Activated CD4-positive, alpha-beta T cell treated with anti-CD3 and anti-CD28 coated beads, Interleukin-2, amount 10 ng/mL, durations not matched to agents 24 days and 14 days (primary cell): ENCODE measurements at regions not wholly inside any gene's neighbourhood (a gene's known extent, or its start where the extent isn't known, plus 50 kb on each side); places are given as distances from the start of the nearest gene placed in this dataset.

Experiments used
- DNase-seq: peaks from one replicate; pipeline ENCODE4 v3.0.0; 2022
- H3K27ac Mint-ChIP-seq: one replicate; pipeline ENCODE4 v1.8.0; 2022; ENCODE audit warnings: mild to moderate bottlenecking, mixed read lengths
- H3K27me3 Mint-ChIP-seq: one replicate; pipeline ENCODE4 v1.8.0; 2022; ENCODE audit warnings: mixed read lengths
- H3K36me3 Mint-ChIP-seq: one replicate; pipeline ENCODE4 v1.8.0; 2022; ENCODE audit warnings: low read depth, mild to moderate bottlenecking, mixed read lengths
- H3K4me1 Mint-ChIP-seq: one replicate; pipeline ENCODE4 v1.8.0; 2021; ENCODE audit warnings: mixed read lengths
- H3K4me3 Mint-ChIP-seq: one replicate; pipeline ENCODE4 v1.8.0; 2022; ENCODE audit warnings: mild to moderate bottlenecking, moderate library complexity, mixed read lengths
- H3K9me3 Mint-ChIP-seq: one replicate; pipeline ENCODE4 v1.8.0; 2021; ENCODE audit warnings: mixed read lengths
- intact Hi-C: fragments of 100-400 bp; cut with micrococcal nuclease; formaldehyde crosslinking; loops from one replicate; pipeline ENCODE4 v1.15.1; 2023

DNA sequence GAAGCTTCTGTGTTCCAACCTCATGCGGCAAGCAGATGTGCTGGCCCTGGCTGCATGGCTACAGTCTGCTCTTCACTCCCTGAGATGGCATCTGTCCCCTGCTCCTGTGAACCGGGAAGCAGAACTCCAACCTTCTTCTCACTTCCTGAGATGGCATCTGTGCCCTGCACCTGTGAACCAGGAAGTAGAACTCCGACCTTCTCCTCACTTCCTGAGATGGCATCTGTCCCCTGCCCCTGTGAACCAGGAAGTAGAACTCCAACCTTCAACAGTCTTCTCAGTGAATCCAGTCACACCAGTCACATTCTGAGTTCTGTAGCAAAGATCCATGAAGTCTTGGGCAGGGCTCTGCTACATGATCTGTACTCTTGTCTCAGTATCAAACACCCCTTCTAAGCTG lies 887.2 kb upstream of the KLHL29 start:
- Mint-ChIP-seq H3K9me3 (peaks cover 10% of the 10 kb centered on the region), H3K27ac (no peak overlapping the region), H3K27me3 (no peaks in the 10 kb centered on the region), H3K36me3 (no peaks in the 10 kb centered on the region), H3K4me1 (no peaks in the 10 kb centered on the region), H3K4me3 (no peak overlapping the region)
- intact Hi-C loops, result no loop called here
- no peak for DNase-seq

DNA sequence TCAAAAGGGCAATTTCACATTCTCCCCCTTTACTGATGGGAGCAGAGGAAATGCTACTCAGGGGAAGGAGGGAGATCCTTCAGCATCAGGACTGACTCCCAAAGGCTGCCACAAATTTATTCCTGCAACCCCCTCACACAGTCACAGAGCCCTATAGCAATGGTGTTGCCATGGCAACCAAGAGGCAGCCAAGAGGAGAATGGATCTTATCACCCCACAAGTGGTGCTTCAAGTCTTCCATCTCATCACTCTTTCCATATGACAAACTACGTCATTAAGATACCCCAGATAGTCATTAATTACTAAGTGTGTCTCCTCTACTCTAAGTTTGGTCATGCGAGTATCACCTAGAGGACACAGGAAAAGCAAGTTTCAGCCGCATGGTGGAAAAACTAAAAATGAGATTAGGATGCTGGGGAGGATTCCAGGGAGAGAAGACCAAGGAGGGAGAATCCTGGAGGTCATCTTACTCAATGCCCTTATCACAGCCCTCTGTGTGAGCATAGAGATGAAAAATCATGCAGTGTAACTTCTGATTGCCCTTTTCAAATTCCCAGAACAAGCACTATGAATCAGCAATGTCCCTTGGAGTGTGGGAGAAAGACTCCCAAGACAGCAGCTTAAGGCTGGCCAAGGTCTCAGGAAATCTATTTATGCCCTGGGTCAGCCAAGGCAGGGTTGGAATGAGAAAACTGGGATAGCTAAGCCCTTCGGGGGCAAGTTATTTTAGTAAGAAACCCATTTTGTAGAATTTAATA lies 885.7 kb upstream of the KLHL29 start:
- no peaks in the 10 kb centered on the region for H3K36me3 Mint-ChIP-seq
- H3K27ac Mint-ChIP-seq, result no peak overlapping the region
- no peaks in the 10 kb centered on the region for H3K27me3 Mint-ChIP-seq
- peaks cover 10% of the 10 kb centered on the region for H3K9me3 Mint-ChIP-seq
- no peak overlapping the region for H3K4me3 Mint-ChIP-seq
- no peak for DNase-seq
- intact Hi-C loops, result no loop called here
- H3K4me1 Mint-ChIP-seq, result no peaks in the 10 kb centered on the region

DNA sequence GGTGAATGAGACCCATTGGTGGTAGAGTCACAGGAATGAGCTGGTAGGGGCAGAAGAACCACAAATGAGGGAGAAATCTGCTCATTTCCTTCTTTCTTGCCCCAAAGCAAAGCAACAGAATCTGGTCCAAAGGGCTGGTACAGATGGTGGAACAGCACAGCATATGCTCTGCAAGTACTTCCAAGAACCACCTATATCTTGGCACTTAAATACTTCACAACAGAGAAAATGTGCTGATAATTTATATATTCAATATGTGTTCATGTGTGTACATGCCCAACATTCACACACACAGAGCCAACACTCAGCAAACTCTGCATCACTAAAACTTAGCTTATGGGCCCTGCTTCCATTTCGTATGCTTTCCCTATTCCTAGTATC lies 884.4 kb upstream of the KLHL29 start:
- Mint-ChIP-seq H3K4me3 (no peak overlapping the region), H3K27me3 (no peaks in the 10 kb centered on the region), H3K9me3 (peaks cover 10% of the 10 kb centered on the region), H3K27ac (no peak overlapping the region), H3K4me1 (no peaks in the 10 kb centered on the region), H3K36me3 (no peaks in the 10 kb centered on the region)
- DNase-seq, result no peak
- intact Hi-C loops, result no loop called here

- no peaks in the 10 kb centered on the region for H3K4me1 Mint-ChIP-seq
- no peaks in the 10 kb centered on the region for H3K36me3 Mint-ChIP-seq
- H3K27ac Mint-ChIP-seq, result no peak overlapping the region
- DNase-seq, result no peak
- no peak overlapping the region for H3K4me3 Mint-ChIP-seq
- H3K9me3 Mint-ChIP-seq, result peaks cover 10% of the 10 kb centered on the region
- no peaks in the 10 kb centered on the region for H3K27me3 Mint-ChIP-seq
- intact Hi-C loops, result no loop called here
These were observed 883.1 kb upstream of the KLHL29 start for GRCh38 chr2:22501851-22502250.

DNA sequence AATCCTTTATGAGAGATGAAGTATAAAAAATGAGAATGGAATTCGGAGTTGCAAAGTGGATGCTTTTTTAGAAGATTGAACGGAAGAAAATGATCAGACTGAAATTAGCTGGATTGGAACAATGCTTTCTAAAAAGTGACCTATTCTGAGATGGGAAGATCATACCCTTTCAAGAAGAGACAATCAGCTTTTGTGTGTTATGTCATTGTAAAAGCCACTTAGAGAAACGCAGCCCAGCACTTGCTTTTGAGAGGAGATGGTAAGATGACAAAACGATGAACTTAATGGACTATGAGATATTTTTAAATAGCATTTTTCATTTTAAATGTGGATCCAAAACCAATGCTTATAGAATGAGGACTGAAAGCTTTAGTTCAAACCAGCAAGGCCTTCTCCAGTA lies 871.4 kb upstream of the KLHL29 start:
- Mint-ChIP-seq H3K27ac (no peak overlapping the region), H3K9me3 (no peaks in the 10 kb centered on the region), H3K4me1 (no peaks in the 10 kb centered on the region), H3K36me3 (no peaks in the 10 kb centered on the region), H3K4me3 (no peak overlapping the region), H3K27me3 (no peaks in the 10 kb centered on the region)
- intact Hi-C loops, result no loop called here
- no peak for DNase-seq

DNA sequence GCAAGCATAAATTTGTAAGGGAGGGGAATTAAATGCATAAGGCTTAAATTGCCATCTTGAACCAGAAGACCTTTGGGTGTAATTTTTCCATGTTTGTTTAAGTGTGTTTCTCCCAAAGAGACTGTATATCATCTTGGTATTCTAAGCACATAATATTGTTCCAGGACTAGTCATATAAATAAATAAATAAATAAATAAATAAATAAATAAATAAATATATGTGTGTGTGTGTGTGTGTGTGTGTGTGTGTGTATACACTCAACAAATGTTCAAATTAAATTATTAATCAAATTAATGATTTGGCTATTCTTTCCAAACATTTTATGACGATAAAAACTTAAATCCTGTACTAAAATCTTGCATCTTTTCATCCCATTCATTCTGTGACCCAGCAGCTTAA lies 867.8 kb upstream of the KLHL29 start:
- H3K4me1 Mint-ChIP-seq, result no peaks in the 10 kb centered on the region
- intact Hi-C loops, result no loop called here
- H3K27ac Mint-ChIP-seq, result no peak overlapping the region
- no peak overlapping the region for H3K4me3 Mint-ChIP-seq
- H3K27me3 Mint-ChIP-seq, result no peaks in the 10 kb centered on the region
- no peaks in the 10 kb centered on the region for H3K36me3 Mint-ChIP-seq
- no peaks in the 10 kb centered on the region for H3K9me3 Mint-ChIP-seq
- no peak for DNase-seq

DNA sequence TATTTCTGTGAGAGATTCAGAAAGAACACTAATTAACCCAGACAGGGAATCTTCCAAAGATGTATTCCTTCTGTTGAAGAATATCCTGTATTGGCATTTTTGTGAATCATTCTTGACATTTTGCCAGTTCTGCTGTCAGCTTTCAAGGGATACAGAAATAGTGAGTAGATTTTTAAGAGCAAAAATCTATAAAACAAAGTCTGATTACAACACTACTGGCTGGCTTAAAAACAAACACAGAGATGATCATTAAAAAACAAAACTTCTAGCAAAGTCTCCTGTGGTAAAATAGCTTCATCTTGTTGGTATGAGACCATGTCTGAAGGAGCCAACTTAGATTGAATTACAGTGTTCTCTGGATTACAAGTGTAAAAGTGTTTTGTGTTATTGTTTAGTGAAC lies 866.3 kb upstream of the KLHL29 start:
- Mint-ChIP-seq H3K36me3 (no peaks in the 10 kb centered on the region), H3K4me3 (no peak overlapping the region), H3K27ac (no peak overlapping the region), H3K4me1 (no peaks in the 10 kb centered on the region), H3K9me3 (no peaks in the 10 kb centered on the region), H3K27me3 (no peaks in the 10 kb centered on the region)
- intact Hi-C loops, result no loop called here
- no peak for DNase-seq

GRCh38 chr2:22520369-22521288 lies 864.4 kb upstream of the KLHL29 start:
- H3K36me3 Mint-ChIP-seq, result no peaks in the 10 kb centered on the region
- DNase-seq, result no peak
- peaks cover 3% of the 10 kb centered on the region for H3K9me3 Mint-ChIP-seq
- H3K4me1 Mint-ChIP-seq, result no peaks in the 10 kb centered on the region
- H3K4me3 Mint-ChIP-seq, result no peak overlapping the region
- intact Hi-C loops, result no loop called here
- H3K27me3 Mint-ChIP-seq, result no peaks in the 10 kb centered on the region
- no peak overlapping the region for H3K27ac Mint-ChIP-seq

GRCh38 chr2:22521620-22522019 lies 863.4 kb upstream of the KLHL29 start:
- H3K4me3 Mint-ChIP-seq, result no peak overlapping the region
- peaks cover 3% of the 10 kb centered on the region for H3K9me3 Mint-ChIP-seq
- H3K27ac Mint-ChIP-seq, result no peak overlapping the region
- intact Hi-C loops, result no loop called here
- no peaks in the 10 kb centered on the region for H3K36me3 Mint-ChIP-seq
- H3K4me1 Mint-ChIP-seq, result no peaks in the 10 kb centered on the region
- no peak for DNase-seq
- no peaks in the 10 kb centered on the region for H3K27me3 Mint-ChIP-seq

DNA sequence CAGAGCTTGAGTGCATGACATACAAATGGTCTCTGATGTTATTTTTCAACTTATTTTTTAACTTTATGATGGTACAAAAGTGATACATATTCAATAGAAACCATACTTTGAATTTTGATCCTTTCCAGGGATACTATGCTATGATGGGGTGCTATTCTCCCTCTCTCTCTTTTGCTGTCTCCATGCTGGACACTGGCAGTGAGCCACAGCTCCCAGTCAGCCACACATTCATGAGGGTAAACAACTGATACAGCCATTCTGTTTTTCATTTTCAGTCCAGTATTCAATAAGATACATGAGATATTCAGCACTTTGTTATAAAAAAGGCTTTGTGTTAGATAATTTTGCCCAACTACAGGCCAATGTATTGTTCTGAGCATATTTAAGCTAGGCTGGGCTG lies 859.3 kb upstream of the KLHL29 start:
- Mint-ChIP-seq H3K36me3 (no peaks in the 10 kb centered on the region), H3K4me1 (no peaks in the 10 kb centered on the region), H3K27me3 (no peaks in the 10 kb centered on the region), H3K4me3 (no peak overlapping the region), H3K27ac (no peak overlapping the region), H3K9me3 (peaks cover 3% of the 10 kb centered on the region)
- DNase-seq, result no peak
- intact Hi-C loops, result no loop called here

DNA sequence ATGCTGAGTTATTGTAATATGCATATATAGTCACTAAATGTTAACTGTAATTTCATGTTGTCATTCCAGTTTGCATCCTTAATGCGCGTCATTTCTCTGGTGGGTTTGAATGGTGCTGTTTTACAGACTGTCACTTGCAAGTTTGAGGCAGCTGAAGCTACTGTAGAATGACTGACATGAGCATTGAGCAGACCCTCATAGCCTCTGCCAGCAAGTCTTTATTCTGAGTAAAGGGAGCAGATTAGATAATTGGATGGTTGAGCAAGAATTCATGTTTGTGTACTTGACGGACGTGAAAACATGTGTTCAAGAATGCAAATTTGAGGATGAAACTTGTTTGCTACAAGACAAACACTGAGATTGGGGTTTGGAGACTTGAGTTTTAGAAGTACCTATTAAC lies 854.8 kb upstream of the KLHL29 start:
- no peak overlapping the region for H3K4me3 Mint-ChIP-seq
- no peak overlapping the region for H3K27ac Mint-ChIP-seq
- intact Hi-C loops, result no loop called here
- H3K4me1 Mint-ChIP-seq, result no peaks in the 10 kb centered on the region
- H3K27me3 Mint-ChIP-seq, result no peaks in the 10 kb centered on the region
- DNase-seq, result no peak
- H3K36me3 Mint-ChIP-seq, result no peaks in the 10 kb centered on the region
- H3K9me3 Mint-ChIP-seq, result no peaks in the 10 kb centered on the region

GRCh38 chr2:22536133-22536532 lies 848.8 kb upstream of the KLHL29 start:
- no peak for DNase-seq
- H3K4me3 Mint-ChIP-seq, result no peak overlapping the region

DNA sequence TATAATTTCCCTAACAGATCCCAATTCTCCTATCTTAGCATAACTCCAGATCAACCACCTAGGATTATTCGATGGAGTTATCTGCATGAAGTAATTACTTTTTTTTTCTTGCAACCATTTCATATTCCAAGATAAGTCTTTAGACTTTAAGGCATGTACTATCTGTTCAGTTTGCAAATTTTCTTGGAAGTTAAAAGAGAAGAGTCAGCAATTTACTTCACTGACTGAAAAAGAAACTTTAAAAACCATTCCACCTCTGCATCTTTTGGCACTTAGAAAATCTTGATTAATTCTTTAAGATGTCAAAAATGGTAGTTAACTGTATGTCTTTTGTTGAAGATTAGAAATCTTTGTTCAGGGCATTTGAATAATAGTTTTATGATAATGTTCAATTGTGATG lies 830.5 kb upstream of the KLHL29 start:
- Mint-ChIP-seq H3K36me3 (no peaks in the 10 kb centered on the region), H3K4me3 (no peak overlapping the region), H3K27me3 (no peaks in the 10 kb centered on the region), H3K4me1 (no peaks in the 10 kb centered on the region), H3K9me3 (no peaks in the 10 kb centered on the region), H3K27ac (no peak overlapping the region)
- no peak for DNase-seq
- intact Hi-C loops, result no loop called here

More at GRCh38 chr2:22536133-22536532, 848.8 kb upstream of the KLHL29 start:
- H3K27me3 Mint-ChIP-seq, result no peaks in the 10 kb centered on the region
- intact Hi-C loops, result no loop called here
- H3K27ac Mint-ChIP-seq, result no peak overlapping the region
- peaks cover 4% of the 10 kb centered on the region for H3K9me3 Mint-ChIP-seq
- no peaks in the 10 kb centered on the region for H3K36me3 Mint-ChIP-seq
- no peaks in the 10 kb centered on the region for H3K4me1 Mint-ChIP-seq

- H3K4me1 Mint-ChIP-seq, result no peaks in the 10 kb centered on the region
- no peak overlapping the region for H3K27ac Mint-ChIP-seq
- no peaks in the 10 kb centered on the region for H3K9me3 Mint-ChIP-seq
- H3K27me3 Mint-ChIP-seq, result no peaks in the 10 kb centered on the region
- no peak for DNase-seq
- no peak overlapping the region for H3K4me3 Mint-ChIP-seq
- no peaks in the 10 kb centered on the region for H3K36me3 Mint-ChIP-seq
- intact Hi-C loops, result no loop called here
These were observed 827.6 kb upstream of the KLHL29 start for GRCh38 chr2:22557406-22557805.
